ENCODE measurements at regions not wholly inside any gene's neighbourhood (a gene's known extent, or its start where the extent isn't known, plus 50 kb on each side); places are given as distances from the start of the nearest gene placed in this dataset.

GRCh38 chr2:38174646-38175423 is 98.9 kb upstream of the CYP1B1 start:
- peak overlapping the region; percentile 44 for H3K27ac ChIP-seq
- peak; percentile 92 for DNase-seq (ENCODE audit: low read depth, low spot score)

- H3K27ac ChIP-seq = peak overlapping the region; percentile 44
Observed at GRCh38 chr2:38174131-38174530, 98.2 kb upstream of the CYP1B1 start.

GRCh38 chr2:38173683-38174082 is 97.7 kb upstream of the CYP1B1 start:
- H3K27ac ChIP-seq = no peak overlapping the region
- no peak for DNase-seq (ENCODE audit: low read depth, low spot score)

More at GRCh38 chr2:38174131-38174530, 98.2 kb upstream of the CYP1B1 start:
- no peak for DNase-seq (ENCODE audit: low read depth, low spot score)

- no peak for DNase-seq (ENCODE audit: low read depth, low spot score)
- H3K27ac ChIP-seq = no peak overlapping the region
Observed at GRCh38 chr2:38171208-38171855, 95.4 kb upstream of the CYP1B1 start.

- H3K27ac ChIP-seq = no peak overlapping the region
- DNase-seq (ENCODE audit: low read depth, low spot score) = no peak
Observed at GRCh38 chr2:38170733-38171132, 94.8 kb upstream of the CYP1B1 start.

GRCh38 chr2:38170067-38170466 is 94.1 kb upstream of the CYP1B1 start:
- no peak for DNase-seq (ENCODE audit: low read depth, low spot score)
- no peak overlapping the region for H3K27ac ChIP-seq

- DNase-seq (ENCODE audit: low read depth, low spot score) = peak; percentile 60
- no peak overlapping the region for H3K27ac ChIP-seq
Observed at GRCh38 chr2:38168710-38169480, 92.9 kb upstream of the CYP1B1 start.

- no peak overlapping the region for H3K27ac ChIP-seq
- no peak for DNase-seq (ENCODE audit: low read depth, low spot score)
Observed at GRCh38 chr2:38167968-38168350, 92.0 kb upstream of the CYP1B1 start.

- DNase-seq (ENCODE audit: low read depth, low spot score) = no peak
- H3K27ac ChIP-seq = no peak overlapping the region
Observed at GRCh38 chr2:38165698-38166097, 89.7 kb upstream of the CYP1B1 start.

- DNase-seq (ENCODE audit: low read depth, low spot score) = no peak
- H3K27ac ChIP-seq = no peak overlapping the region
Observed at GRCh38 chr2:38164881-38165280, 88.9 kb upstream of the CYP1B1 start.

GRCh38 chr2:38163579-38163978 is 87.6 kb upstream of the CYP1B1 start:
- no peak for DNase-seq (ENCODE audit: low read depth, low spot score)

GRCh38 chr2:38163006-38163405 is 87.1 kb upstream of the CYP1B1 start:
- DNase-seq (ENCODE audit: low read depth, low spot score) = no peak
- no peak overlapping the region for H3K27ac ChIP-seq

More at GRCh38 chr2:38163579-38163978, 87.6 kb upstream of the CYP1B1 start:
- H3K27ac ChIP-seq = no peak overlapping the region

GRCh38 chr2:38160516-38160915 is 84.6 kb upstream of the CYP1B1 start:
- no peak for DNase-seq (ENCODE audit: low read depth, low spot score)
- H3K27ac ChIP-seq = no peak overlapping the region

- no peak for DNase-seq (ENCODE audit: low read depth, low spot score)
- no peak overlapping the region for H3K27ac ChIP-seq
Observed at GRCh38 chr2:38159597-38159996, 83.6 kb upstream of the CYP1B1 start.

- no peak overlapping the region for H3K27ac ChIP-seq
- DNase-seq (ENCODE audit: low read depth, low spot score) = no peak
Observed at GRCh38 chr2:38159191-38159590, 83.2 kb upstream of the CYP1B1 start.

GRCh38 chr2:38158378-38159118 is 82.6 kb upstream of the CYP1B1 start:
- DNase-seq (ENCODE audit: low read depth, low spot score) = no peak
- H3K27ac ChIP-seq = no peak overlapping the region

- H3K27ac ChIP-seq = no peak overlapping the region
- DNase-seq (ENCODE audit: low read depth, low spot score) = no peak
Observed at GRCh38 chr2:38156436-38156835, 80.5 kb upstream of the CYP1B1 start.

GRCh38 chr2:38155015-38155414 is 79.1 kb upstream of the CYP1B1 start:
- H3K27ac ChIP-seq = no peak overlapping the region
- DNase-seq (ENCODE audit: low read depth, low spot score) = no peak

- no peak for DNase-seq (ENCODE audit: low read depth, low spot score)
- no peak overlapping the region for H3K27ac ChIP-seq
Observed at GRCh38 chr2:38154395-38154794, 78.4 kb upstream of the CYP1B1 start.

- no peak overlapping the region for H3K27ac ChIP-seq
- no peak for DNase-seq (ENCODE audit: low read depth, low spot score)
Observed at GRCh38 chr2:38153476-38154135, 77.7 kb upstream of the CYP1B1 start.
